ENCODE measurements at regions not wholly inside any gene's neighbourhood (a gene's known extent, or its start where the extent isn't known, plus 50 kb on each side); places are given as distances from the start of the nearest gene placed in this dataset.

- ChIA-PET CTCF (no interaction called here), POLR2A (no interaction called here)
- no TSS peak for BruUV-seq (replicated peaks)
- no peak overlapping the region for H3K4me3 ChIP-seq (replicated peaks in 1 of 3; ENCODE audit: insufficient read depth in 1 of 3, low read depth in 1 of 3, low read length in 3 of 3)
- no peak overlapping the region for H3K27ac ChIP-seq (ENCODE audit: insufficient read depth, low read depth, low read length)
- dilution Hi-C loops (cut with MboI; ENCODE audit: extremely low pct_ligation_motif_present, low sequenced_read_pairs) = no loop called here
- H3K36me3 ChIP-seq (ENCODE audit: control insufficient read depth in 2 of 2, extremely low read depth in 1 of 2, insufficient read depth in 2 of 2, low read length in 2 of 2) = no peaks in the 10 kb centered on the region
- H3K9me1 ChIP-seq (replicated peaks; ENCODE audit: control insufficient read depth, extremely low read depth, insufficient read depth, low read length) = no peaks in the 10 kb centered on the region
- H3K79me2 ChIP-seq (ENCODE audit: control insufficient read depth, insufficient read depth, low read length) = no peaks in the 10 kb centered on the region
- no peaks in the 10 kb centered on the region for H3K4me1 ChIP-seq (ENCODE audit: control insufficient read depth, extremely low read depth, insufficient read depth, low read length)
- H3K4me2 ChIP-seq (ENCODE audit: insufficient read depth, low read length) = no peak overlapping the region
- TF ChIP-seq POLR2A (IDR thresholded peaks at IDR 0.05; ENCODE audit: low read depth, low read length) (no peak), MAX (IDR thresholded peaks at IDR 0.05; ENCODE audit: insufficient read depth, insufficient read length) (no peak), EZH2 (IDR thresholded peaks at IDR 0.05; ENCODE audit: borderline replicate concordance, low read depth, low read length, severe bottlenecking) (no peak), MYC (IDR thresholded peaks at IDR 0.05; ENCODE audit: low read depth, low read length) (no peak), CTCF (IDR thresholded peaks at IDR 0.05; ENCODE audit: extremely low read depth in 1 of 2, insufficient read depth in 1 of 2, low read depth in 1 of 2, low read length in 2 of 2) (no peak), POLR2AphosphoS5 (IDR thresholded peaks at IDR 0.05; ENCODE audit: insufficient read depth, low read depth, low read length) (no peak), JUN (IDR thresholded peaks at IDR 0.05; ENCODE audit: borderline replicate concordance, insufficient read depth, insufficient read length, low read depth) (no peak), GATA2 (IDR thresholded peaks at IDR 0.05; ENCODE audit: insufficient read depth, insufficient read length, low read depth, low read length) (no peak), FOS (IDR thresholded peaks at IDR 0.05; ENCODE audit: borderline replicate concordance, insufficient read depth, low read length) (no peak)
- no peak overlapping the region for H3K9ac ChIP-seq (replicated peaks; ENCODE audit: extremely low read depth, insufficient read depth, low read length)
- H2AFZ ChIP-seq (ENCODE audit: low read depth, low read length) = no peak overlapping the region
- no peak for DNase-seq (ENCODE audit: low read depth, low spot score)
- FAIRE-seq = no peak
- H3K9me3 ChIP-seq (replicated peaks; ENCODE audit: control insufficient read depth, insufficient read depth, low read length) = no peaks in the 10 kb centered on the region
- no peaks in the 10 kb centered on the region for H3K27me3 ChIP-seq (ENCODE audit: control insufficient read depth in 2 of 2, insufficient read depth in 2 of 2, low read length in 2 of 2)
- intact Hi-C loops (cut with micrococcal nuclease) = no loop called here
- no peaks in the 10 kb centered on the region for H4K20me1 ChIP-seq (replicated peaks; ENCODE audit: control insufficient read depth, extremely low read depth, insufficient read depth, low read length)
Measured at GRCh38 chr4:75180790-75181776, 248.2 kb downstream of the PARM1 start.

Data from endothelial cell of umbilical vein (primary cell).